Suppressor macrophage treated with lipopolysaccharide for 4 hours (primary cell): ENCODE measurements at regions not wholly inside any gene's neighbourhood (a gene's known extent, or its start where the extent isn't known, plus 50 kb on each side); places are given as distances from the start of the nearest gene placed in this dataset.

Experiments used
- DNase-seq: peaks from one replicate; pipeline ENCODE4 v3.0.0-alpha.2; 2020

- no peak for DNase-seq
Measured at GRCh38 chr2:139389391-139389790, 609.2 kb upstream of the NXPH2 start.

GRCh38 chr2:139386401-139386800 lies 606.2 kb upstream of the NXPH2 start:
- no peak for DNase-seq

DNA sequence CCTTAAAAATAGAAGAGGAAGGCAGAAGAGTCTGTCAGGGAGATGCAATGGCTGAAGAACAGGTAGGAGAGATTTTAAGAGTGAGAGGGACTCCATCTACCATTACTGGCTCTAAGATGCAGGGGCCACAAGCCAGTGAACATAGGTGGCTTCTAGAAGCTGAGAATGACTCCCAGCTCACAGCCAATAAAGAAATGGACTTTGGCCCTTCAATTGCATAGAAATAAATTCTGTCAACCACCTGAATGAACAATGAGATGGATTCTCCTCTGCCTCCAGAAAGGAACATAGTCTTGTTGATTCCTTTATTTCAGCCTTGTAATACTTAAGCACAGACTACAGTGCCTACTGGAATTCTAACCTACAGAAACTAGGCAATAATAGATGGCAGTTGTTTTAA lies 603.3 kb upstream of the NXPH2 start:
- no peak for DNase-seq

DNA sequence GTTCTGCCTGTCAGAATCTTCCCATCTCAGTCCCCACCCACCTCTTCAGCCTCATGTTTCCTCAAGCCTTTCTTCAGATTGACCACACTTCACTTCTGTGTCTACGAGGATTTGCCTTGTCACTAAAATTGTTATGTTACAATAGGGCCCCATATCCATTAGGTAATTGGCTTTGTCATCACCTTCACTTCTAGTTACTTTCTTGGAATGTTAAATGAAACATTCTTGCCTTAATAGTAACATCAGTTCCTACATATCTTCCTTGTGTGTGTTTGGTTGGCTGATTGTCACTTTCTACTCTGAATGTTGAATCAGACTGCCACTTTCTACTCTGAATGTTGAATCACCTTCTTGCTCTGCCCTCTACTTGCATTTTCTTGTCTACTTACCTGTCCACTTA lies 599.9 kb upstream of the NXPH2 start:
- no peak for DNase-seq

DNA sequence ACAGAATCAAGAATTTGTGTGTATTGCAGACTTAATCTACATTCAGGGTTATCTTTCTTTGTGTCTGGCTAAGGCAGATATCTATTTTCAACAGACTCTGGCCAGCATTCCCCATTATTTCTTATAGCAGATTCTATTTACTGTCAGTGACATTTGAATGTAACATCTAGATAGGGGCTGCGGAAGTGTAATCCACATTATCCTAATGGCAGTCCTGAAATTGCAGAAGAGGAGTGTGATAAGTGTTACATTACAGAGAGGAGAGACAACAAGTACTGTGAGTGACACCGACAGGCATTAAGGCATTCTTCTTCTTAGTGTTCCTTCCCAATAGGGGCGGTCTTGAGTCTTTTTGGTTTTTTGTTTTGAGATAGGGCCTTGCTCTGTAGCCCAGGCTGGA lies 598.2 kb upstream of the NXPH2 start:
- DNase-seq = no peak

- DNase-seq = no peak
Measured at GRCh38 chr2:139374296-139374850, 594.2 kb upstream of the NXPH2 start.

GRCh38 chr2:139369423-139370409 lies 589.5 kb upstream of the NXPH2 start:
- no peak for DNase-seq

DNA sequence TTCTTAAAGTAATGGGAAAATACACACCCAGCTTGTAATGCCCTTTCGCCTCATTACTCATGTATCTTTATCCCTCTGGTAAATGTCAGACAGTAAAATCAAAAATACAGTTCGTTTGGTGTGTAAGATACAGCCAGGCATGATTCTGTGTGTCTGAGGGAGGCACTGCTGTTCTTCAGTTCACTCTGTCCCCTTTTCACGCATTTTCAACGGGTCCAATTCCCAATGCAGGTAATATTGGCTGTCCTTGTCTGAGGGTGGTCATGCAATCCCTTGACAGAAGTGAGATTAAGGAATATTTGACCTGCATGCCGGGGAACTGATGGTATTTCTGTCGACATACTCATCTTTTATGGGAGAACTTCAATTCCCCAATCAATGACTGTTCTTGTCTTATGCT lies 587.2 kb upstream of the NXPH2 start:
- no peak for DNase-seq

- no peak for DNase-seq
Measured at GRCh38 chr2:139366681-139367080, 586.5 kb upstream of the NXPH2 start.

DNA sequence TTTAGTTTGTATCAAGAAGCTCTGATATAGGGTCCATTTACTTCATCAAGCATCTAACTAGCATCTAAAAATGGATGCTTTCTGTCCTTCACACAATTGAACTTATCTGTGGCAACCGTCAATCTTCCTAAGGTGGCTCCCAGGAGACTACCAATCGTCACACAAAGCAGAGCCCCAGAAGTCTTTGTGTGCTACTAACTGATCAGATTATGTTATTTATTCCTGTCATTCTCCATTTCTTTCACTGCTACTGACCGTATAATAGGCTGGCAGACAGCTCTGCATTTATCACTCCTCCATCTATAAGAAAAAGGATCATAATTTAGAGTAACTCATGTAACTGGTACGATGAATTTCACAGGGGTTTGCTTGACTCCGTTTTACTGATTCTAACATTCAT lies 585.0 kb upstream of the NXPH2 start:
- DNase-seq = no peak

GRCh38 chr2:139360654-139361053 lies 580.5 kb upstream of the NXPH2 start:
- no peak for DNase-seq

DNA sequence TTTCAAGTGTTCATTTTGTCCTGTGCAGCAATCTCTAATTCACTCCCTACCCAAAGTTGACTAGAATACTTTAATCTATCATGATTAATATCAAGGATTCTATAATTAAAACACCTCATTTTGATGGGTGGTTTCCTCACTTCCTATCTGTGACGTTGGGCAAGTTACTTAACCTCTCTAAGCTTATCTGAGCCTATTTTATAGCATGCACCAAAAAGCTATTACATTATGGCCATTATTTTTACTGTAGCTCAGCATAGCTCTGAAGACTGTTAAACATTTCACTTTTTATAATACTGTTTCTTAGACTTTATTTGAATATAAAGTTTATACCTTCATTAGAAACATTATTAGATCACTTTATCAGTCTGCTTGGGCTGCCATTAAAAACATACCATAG lies 579.6 kb upstream of the NXPH2 start:
- DNase-seq = no peak

GRCh38 chr2:139357972-139358371 lies 577.8 kb upstream of the NXPH2 start:
- DNase-seq = no peak

DNA sequence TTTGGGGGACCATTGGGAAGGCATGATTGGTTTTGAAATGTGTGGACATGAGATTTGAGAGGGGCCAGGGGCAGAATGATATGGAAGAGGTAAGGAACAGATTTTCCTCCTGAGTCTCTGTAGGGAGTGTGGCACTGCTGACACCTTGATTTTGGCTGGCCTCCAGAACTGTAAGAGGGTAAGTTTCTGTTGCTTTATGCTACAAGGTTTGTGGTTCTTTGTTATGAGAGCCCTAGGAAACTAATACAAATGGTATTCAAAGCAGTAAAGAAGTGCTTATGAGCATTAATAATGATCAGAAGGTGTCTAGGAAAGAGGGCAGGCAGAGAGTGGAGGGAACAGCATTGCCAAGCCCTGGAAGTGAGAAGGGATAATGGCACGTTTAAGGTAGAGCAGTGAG lies 574.3 kb upstream of the NXPH2 start:
- DNase-seq = no peak

DNA sequence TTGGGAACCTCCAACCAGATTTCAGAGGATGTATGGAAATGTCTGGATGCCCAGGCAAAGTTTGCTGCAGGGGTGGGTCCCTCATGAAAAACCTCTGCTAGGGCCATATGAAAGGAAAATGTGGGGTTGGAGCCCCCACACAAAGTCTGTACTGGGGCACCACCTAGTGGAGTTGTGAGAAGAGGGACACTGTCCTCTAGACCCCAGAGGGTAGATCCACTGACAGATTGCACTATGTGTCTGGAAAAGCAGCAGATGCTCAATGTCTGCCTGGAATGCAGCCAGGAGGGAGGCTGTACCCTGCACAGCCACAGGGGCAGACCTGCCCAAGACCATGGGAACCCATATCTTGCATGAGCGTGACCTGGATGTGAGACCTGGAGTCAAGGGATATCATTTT lies 573.7 kb upstream of the NXPH2 start:
- DNase-seq = no peak

DNA sequence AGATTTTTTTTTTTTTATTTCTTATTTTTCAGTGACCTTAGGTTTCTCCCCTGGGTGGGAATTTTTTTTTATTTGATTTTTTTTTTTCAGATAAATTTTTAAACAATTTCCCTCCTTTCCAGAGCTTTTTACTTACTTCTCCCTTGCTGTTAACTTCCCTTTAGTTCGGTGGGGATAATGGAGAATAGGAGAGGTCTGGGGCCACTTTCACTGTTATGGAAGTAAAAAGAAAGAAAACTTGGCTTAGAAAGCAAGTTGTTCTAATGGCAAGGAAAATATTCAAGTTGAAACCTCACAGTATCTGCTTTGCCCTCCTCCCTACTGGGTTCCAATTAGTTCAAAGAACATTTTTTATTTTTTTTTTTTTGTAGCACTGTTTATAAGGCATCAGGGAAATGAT lies 537.1 kb upstream of the NXPH2 start:
- no peak for DNase-seq

- no peak for DNase-seq
Measured at GRCh38 chr2:139314059-139314458, 533.9 kb upstream of the NXPH2 start.

DNA sequence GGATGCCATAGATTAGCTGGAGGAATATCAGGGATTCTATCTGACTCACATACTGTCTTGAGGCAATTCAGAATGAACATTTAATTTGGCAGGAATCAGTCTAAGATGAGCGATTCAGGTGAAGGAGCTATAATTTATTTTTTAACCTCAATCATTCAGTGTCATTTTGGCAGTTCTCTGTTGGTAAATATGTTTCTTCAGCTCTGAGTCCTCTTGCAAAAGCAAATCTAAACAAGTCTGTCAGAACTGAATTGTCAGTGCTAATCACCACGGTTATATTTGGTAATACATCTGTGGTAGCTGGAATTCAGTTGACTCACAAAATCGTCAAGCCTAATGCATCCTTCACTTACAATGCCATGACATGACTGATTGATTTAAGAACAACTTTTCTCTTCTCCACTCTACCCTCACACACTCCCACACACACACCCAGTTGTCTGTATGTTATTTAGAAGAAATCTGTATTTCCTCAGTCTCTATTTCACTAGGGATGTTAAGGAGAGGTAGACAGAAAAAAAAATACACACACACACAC lies 516.6 kb upstream of the NXPH2 start:
- no peak for DNase-seq

- DNase-seq = no peak
Measured at GRCh38 chr2:139293992-139294548, 513.9 kb upstream of the NXPH2 start.

GRCh38 chr2:139281124-139281523 lies 500.9 kb upstream of the NXPH2 start:
- no peak for DNase-seq

GRCh38 chr2:139271879-139272278 lies 491.7 kb upstream of the NXPH2 start:
- DNase-seq = no peak

GRCh38 chr2:139271149-139271548 lies 491.0 kb upstream of the NXPH2 start:
- no peak for DNase-seq

DNA sequence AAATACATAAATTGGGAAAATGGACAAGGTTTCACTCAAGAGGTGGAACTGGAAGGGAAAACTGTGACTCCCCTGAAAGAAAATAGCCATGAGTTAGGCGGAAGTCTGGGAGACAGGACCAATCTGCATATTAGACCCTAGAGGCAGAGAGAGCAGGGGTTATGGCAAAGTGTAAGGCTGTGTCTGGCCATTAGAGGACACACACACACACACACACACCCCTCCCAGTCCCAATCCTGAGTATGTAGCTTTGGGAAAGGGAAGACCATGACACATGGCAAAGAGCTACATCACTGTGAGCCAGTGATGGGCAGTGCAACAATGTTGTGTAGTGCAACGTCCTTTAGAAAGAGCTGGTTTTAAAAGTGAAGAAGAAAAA lies 479.9 kb upstream of the NXPH2 start:
- DNase-seq = no peak

GRCh38 chr2:139259422-139260051 lies 479.3 kb upstream of the NXPH2 start:
- no peak for DNase-seq
